ENCODE measurements at regions not wholly inside any gene's neighbourhood (a gene's known extent, or its start where the extent isn't known, plus 50 kb on each side); places are given as distances from the start of the nearest gene placed in this dataset.

GRCh38 chr13:40189426-40189825 lies 477.0 kb downstream of the FOXO1 start:
- no peak for TF ChIP-seq CTCF (IDR thresholded peaks at IDR 0.05; ENCODE audit: poor library complexity)
- no peak for TF ChIP-seq EZH2phosphoT487 (IDR thresholded peaks at IDR 0.05; ENCODE audit: low read depth, severe bottlenecking, unreplicated experiment)
- TF ChIP-seq EZH2 (IDR thresholded peaks at IDR 0.05; ENCODE audit: borderline replicate concordance), result no peak
